ENCODE measurements at regions not wholly inside any gene's neighbourhood (a gene's known extent, or its start where the extent isn't known, plus 50 kb on each side); places are given as distances from the start of the nearest gene placed in this dataset.

- TF ChIP-seq CTCF (conservative IDR thresholded peaks at IDR 0.05; ENCODE audit: low read depth, low read length) (no peak), RFX5 (IDR thresholded peaks at IDR 0.05; ENCODE audit: low read depth, low read length) (no peak), RAD21 (IDR thresholded peaks at IDR 0.05; ENCODE audit: low read length) (no peak)
Measured at GRCh38 chr14:101242442-101243385, 318.6 kb upstream of the DIO3 start.
